HG02798 (cell line): ENCODE measurements at regions not wholly inside any gene's neighbourhood (a gene's known extent, or its start where the extent isn't known, plus 50 kb on each side); places are given as distances from the start of the nearest gene placed in this dataset.
"Not testable (repeated sequence)": the region's sequence is repeated elsewhere in the genome, so short reads cannot be mapped to it uniquely, and the experiment has no call there.

Experiments used
- ATAC-seq: cut with Tn5 transposase; IDR thresholded peaks from one replicate; pipeline ENCODE4 v1.9.1; 2021; ENCODE audit warnings: mild to moderate bottlenecking; ENCODE audit not compliant: unreplicated experiment, poor library complexity

GRCh38 chr2:235105821-235106359 lies 154.1 kb downstream of the SH3BP4 start:
- ATAC-seq, result no peak

GRCh38 chr2:235106874-235107639 lies 155.2 kb downstream of the SH3BP4 start:
- ATAC-seq, result no peak

GRCh38 chr2:235107640-235107951 lies 155.8 kb downstream of the SH3BP4 start:
- ATAC-seq, result no peak

GRCh38 chr2:235109561-235109960 lies 157.7 kb downstream of the SH3BP4 start:
- ATAC-seq, result not testable (repeated sequence)

- no peak for ATAC-seq
Measured at GRCh38 chr2:235112365-235112764, 160.5 kb downstream of the SH3BP4 start.

GRCh38 chr2:235113854-235114253 lies 162.0 kb downstream of the SH3BP4 start:
- no peak for ATAC-seq

- no peak for ATAC-seq
Measured at GRCh38 chr2:235114286-235114685, 162.5 kb downstream of the SH3BP4 start.

GRCh38 chr2:235115521-235115920 lies 163.7 kb downstream of the SH3BP4 start:
- no peak for ATAC-seq

- no peak for ATAC-seq
Measured at GRCh38 chr2:235116885-235117492, 165.2 kb downstream of the SH3BP4 start.

GRCh38 chr2:235126768-235127167 lies 175.0 kb downstream of the SH3BP4 start:
- no peak for ATAC-seq

- ATAC-seq, result no peak
Measured at GRCh38 chr2:235127931-235128330, 176.1 kb downstream of the SH3BP4 start.

GRCh38 chr2:235129850-235130249 lies 178.0 kb downstream of the SH3BP4 start:
- ATAC-seq, result no peak

GRCh38 chr2:235131334-235132305 lies 179.8 kb downstream of the SH3BP4 start:
- ATAC-seq, result no peak

- ATAC-seq, result no peak
Measured at GRCh38 chr2:235132651-235133050, 180.8 kb downstream of the SH3BP4 start.

- no peak for ATAC-seq
Measured at GRCh38 chr2:235133837-235134236, 182.0 kb downstream of the SH3BP4 start.

- no peak for ATAC-seq
Measured at GRCh38 chr2:235134420-235134819, 182.6 kb downstream of the SH3BP4 start.

GRCh38 chr2:235135195-235135965 lies 183.6 kb downstream of the SH3BP4 start:
- no peak for ATAC-seq

- ATAC-seq, result no peak
Measured at GRCh38 chr2:235135990-235136561, 184.3 kb downstream of the SH3BP4 start.

- no peak for ATAC-seq
Measured at GRCh38 chr2:235138339-235138738, 186.5 kb downstream of the SH3BP4 start.
